Gastroesophageal sphincter (tissue), 3 donors: ENCODE measurements at regions not wholly inside any gene's neighbourhood (a gene's known extent, or its start where the extent isn't known, plus 50 kb on each side); places are given as distances from the start of the nearest gene placed in this dataset.

ENCODE experiments used
- EP300 ChIP-seq: sonication (generic); formaldehyde crosslinking; IDR thresholded peaks from one replicate; pipeline ENCODE4 v1.6.1; 2017; ENCODE audit warnings: antibody characterized with exemption, mild to moderate bottlenecking
- POLR2A ChIP-seq, 2 donors: fragments of 450-650 bp; IDR thresholded peaks; one replicate each; pipeline ENCODE4 v1.6.1; 2017; ENCODE audit warnings: antibody characterized with exemption in 2 of 2, mild to moderate bottlenecking in 2 of 2, moderate library complexity in 1 of 2
- POLR2AphosphoS5 ChIP-seq: sonication (generic); formaldehyde crosslinking; IDR thresholded peaks from one replicate; pipeline ENCODE4 v1.6.1; 2017; ENCODE audit warnings: antibody characterized with exemption
- TF ChIP-seq, protein P1 (sequence below), 4 experiments: fragments of 200-600 bp in 2 of 4; fragments of 450-650 bp in 2 of 4; sonication (generic) in 1 of 4; IDR thresholded peaks; one replicate each; pipeline ENCODE4 v1.5.1; 2017 to 2019; ENCODE audit warnings: antibody characterized with exemption in 4 of 4, mild to moderate bottlenecking in 2 of 4, moderate library complexity in 2 of 4

DNA sequence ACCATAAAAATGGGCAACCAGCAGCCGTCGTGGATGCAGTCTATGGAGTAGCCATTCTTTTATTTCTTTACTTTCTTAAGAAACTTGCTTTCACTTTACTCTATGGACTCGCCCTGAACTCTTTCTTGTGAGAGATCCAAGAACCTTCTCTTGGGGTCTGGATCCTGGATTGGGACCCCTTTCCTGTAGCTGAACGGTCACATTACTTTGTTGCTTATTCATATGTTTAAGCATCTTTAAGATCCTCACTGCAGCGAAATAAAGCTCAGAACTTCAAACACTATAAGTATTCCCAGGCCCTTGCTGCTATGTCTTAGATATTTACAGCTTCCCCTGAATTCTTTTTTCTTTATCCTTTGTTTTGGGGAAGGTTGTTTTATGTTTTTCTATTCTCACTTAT is 187.8 kb upstream of the DDI1 start:
- TF ChIP-seq, protein P1, sequence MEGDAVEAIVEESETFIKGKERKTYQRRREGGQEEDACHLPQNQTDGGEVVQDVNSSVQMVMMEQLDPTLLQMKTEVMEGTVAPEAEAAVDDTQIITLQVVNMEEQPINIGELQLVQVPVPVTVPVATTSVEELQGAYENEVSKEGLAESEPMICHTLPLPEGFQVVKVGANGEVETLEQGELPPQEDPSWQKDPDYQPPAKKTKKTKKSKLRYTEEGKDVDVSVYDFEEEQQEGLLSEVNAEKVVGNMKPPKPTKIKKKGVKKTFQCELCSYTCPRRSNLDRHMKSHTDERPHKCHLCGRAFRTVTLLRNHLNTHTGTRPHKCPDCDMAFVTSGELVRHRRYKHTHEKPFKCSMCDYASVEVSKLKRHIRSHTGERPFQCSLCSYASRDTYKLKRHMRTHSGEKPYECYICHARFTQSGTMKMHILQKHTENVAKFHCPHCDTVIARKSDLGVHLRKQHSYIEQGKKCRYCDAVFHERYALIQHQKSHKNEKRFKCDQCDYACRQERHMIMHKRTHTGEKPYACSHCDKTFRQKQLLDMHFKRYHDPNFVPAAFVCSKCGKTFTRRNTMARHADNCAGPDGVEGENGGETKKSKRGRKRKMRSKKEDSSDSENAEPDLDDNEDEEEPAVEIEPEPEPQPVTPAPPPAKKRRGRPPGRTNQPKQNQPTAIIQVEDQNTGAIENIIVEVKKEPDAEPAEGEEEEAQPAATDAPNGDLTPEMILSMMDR (IDR thresholded peaks at IDR 0.05) = no peak
- TF ChIP-seq POLR2AphosphoS5 = no peak
- no peak for TF ChIP-seq POLR2A (IDR thresholded peaks at IDR 0.05)
- no peak for TF ChIP-seq EP300
